GM18861 (cell line): ENCODE measurements at regions not wholly inside any gene's neighbourhood (a gene's known extent, or its start where the extent isn't known, plus 50 kb on each side); places are given as distances from the start of the nearest gene placed in this dataset.
"Not testable (repeated sequence)": the region's sequence is repeated elsewhere in the genome, so short reads cannot be mapped to it uniquely, and the experiment has no call there.

Source experiments
- ATAC-seq: cut with Tn5 transposase; IDR thresholded peaks from one replicate; pipeline ENCODE4 v1.9.1; 2021; ENCODE audit not compliant: unreplicated experiment

DNA sequence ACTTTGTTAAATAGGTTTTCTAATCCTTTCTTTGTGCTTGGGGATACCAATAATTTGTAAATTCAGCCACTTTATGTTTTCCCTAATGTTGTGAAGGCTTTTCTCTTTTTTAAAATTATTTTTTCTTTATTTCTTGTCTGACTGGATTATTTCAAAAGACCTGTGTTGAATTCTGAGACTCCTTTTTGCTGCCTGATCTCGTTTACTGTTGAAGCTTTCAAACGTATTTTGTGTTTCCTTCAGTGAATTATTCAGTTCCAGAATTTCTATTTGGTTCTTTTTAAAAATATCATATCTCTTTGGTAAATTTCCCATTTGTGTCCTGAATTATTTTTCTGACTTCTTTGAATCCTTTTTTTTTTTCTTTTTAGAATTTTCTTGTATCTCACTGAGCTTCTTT lies 241.6 kb downstream of the LRIG3 start:
- ATAC-seq: no peak

DNA sequence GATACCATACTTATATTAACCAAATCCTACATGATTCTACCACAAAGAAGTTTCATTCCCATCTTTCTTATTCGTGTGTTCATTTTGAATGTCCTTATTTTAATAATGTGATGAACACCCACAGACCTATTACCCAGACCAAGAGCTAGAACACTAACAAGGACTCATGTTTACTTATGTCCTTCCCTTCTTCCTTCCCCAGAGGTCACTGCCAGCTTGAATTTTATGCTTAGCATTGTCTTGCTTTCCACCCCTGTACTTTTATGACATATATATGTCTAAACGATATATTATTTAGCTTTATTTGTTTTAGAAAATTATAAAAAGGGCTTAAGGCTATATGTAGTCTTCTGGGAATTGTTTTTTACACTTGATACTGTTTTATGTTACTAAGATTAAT lies 238.6 kb downstream of the LRIG3 start:
- ATAC-seq: no peak

DNA sequence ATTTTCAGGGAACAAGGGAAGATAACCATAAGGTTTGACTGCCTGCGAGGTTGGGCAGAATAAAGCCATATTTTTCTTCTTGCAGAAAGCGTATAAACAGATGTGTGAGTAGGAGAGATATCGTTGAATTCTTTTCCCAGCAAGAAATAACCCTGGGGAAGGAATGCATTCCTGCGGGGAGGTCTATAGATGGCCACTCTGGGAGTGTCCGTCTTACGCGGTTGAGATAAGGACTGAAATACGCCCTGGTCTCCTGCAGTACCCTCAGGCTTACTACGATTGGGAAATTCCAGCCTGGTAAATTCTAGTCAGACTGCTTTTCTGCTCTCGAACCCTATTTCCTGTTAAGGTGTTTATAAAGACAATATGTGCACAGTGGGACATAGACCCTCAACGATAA lies 225.0 kb downstream of the LRIG3 start:
- no peak for ATAC-seq

DNA sequence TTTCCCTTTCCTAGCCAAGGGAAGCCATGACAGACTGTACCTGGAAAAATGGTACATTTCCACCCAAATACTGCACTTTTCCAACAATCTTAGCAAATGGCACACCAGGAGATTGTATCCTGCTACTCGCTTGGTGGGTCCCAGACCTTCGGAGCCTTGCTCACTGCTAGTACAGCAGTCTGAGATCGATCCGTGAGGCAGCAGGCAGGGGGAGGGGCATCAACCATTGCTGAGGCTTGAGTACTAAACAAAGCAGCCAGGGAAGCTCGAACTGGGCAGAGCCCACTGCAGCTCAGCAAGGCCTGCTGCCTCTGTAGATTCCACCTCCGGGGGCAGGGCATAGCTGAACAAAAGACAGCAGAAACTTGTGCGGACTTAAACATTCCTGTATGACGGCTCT lies 218.8 kb downstream of the LRIG3 start:
- ATAC-seq: no peak

DNA sequence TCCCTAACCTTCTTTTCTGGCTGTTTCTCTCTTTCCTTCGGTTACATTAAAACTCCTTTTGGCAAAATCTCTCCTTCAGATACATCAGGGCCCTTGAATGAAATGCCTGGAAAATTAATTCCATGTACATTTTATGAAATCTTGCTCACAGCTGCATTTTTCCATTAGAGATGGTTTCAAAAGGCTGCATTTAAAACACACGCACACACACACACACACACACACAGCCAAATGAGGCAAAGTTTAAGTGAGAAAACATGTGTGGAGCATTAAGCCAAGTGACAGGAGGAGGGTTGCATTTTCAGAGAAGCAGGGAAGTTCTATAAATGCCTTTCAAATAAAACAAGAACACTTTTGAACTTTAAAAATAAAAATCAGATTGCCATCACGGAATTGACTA lies 216.4 kb downstream of the LRIG3 start:
- ATAC-seq: no peak

DNA sequence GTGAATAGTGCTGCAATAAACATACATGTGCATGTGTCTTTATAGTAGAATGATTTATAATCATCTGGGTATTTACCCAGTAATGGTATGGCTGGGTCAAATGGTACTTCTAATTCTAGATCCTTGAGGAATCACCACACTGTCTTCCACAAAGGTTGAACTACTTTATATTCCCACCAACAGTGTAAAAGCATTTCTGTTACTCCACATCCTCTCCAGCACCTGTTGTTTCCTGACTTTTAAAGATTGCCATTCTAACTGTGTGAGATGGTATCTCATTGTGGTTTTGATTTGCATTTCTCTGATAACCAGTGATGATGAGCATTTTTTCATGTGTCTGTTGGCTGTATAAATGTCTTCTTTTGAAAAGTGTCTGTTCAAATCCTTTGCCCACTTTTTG lies 215.5 kb downstream of the LRIG3 start:
- ATAC-seq: not testable (repeated sequence)

DNA sequence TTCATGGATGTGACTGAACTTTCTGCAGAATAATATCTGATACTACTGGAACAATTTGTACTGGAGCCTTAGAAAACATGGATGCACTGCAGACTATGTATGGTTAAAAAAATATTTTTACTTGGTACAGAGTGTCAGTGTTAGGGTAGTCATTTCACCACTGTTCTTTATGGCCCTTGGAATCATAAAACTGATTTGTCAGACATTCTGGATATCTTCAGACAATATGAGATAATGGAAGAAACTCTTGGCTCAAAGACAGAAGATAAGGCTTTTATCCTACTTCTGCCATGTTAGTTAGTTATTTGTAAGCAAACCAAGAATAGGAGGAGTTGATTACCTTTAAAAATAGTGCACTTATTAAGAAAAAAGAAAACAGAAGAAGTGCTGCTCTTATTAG lies 209.4 kb downstream of the LRIG3 start:
- ATAC-seq: no peak

DNA sequence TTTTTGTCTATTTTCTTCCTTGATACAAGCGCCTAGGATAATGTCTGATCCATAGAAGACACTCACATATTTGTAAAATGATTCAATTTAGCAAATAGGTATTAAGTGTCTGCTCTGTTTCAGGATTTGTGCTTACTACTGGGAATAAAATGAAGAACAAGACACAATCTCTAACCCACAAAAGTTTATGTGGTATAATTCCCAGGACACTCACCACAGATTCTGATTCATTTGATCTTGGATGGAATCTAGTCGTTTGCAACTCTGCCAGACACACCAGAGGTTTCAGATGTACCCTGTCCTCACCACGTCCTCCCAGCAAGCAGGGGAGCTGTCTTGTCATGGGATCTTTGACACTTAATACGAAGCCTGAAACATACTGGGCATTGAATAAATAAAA lies 208.3 kb downstream of the LRIG3 start:
- no peak for ATAC-seq

DNA sequence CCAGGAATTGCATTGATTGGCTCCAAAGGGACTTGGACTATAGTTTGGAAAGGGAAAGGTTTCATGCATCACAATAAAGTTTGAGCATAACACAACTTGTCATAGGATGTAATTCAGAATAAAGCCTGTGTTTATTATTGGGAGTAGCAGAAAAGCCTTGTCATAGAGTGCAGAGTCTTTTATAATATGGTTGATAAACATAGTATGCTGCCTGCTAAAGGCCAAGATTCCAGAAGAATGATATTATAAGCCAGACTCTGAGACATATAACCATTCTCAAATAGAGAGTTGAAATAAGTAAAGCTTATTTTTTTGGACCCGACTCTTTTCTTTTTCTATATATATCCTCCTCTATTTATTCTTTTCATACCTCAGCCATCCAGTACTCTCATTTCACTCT lies 207.3 kb downstream of the LRIG3 start:
- no peak for ATAC-seq

DNA sequence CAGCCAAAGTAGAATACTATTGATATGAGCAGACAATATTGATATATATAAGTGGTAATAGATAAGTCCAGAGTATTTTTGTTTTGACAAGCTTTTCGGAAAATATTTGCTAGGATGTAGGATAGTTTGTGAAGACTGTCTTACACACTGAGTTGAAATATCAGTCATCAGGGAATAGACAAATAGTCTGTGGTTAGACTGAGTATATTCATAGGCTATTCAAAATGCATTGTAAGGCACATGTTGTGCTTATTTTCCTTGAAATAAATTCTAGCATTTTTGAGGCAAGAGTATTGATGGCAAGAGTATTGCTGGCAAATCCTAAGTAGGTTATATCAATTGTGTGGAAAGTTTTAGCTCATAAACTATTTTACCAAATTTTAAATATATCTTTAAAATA lies 201.1 kb downstream of the LRIG3 start:
- no peak for ATAC-seq

DNA sequence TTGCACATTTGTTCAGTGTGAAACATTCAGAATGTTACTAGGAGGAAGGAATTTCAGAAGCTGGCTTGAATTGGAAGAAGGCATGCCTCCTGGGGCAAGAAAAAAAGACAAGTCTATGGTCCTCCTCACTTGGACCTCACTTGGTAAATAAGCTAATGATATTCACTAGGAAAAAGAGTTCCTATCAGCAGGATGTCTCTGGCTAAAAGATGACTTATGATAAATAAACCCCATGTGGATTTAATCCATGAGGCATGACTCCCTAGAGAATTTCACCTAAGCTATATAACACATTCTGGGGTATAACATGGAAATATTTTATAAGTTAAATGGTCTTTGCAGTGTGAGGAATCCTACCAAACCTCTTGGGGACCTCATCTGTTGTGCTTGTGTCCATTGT lies 199.9 kb downstream of the LRIG3 start:
- no peak for ATAC-seq

DNA sequence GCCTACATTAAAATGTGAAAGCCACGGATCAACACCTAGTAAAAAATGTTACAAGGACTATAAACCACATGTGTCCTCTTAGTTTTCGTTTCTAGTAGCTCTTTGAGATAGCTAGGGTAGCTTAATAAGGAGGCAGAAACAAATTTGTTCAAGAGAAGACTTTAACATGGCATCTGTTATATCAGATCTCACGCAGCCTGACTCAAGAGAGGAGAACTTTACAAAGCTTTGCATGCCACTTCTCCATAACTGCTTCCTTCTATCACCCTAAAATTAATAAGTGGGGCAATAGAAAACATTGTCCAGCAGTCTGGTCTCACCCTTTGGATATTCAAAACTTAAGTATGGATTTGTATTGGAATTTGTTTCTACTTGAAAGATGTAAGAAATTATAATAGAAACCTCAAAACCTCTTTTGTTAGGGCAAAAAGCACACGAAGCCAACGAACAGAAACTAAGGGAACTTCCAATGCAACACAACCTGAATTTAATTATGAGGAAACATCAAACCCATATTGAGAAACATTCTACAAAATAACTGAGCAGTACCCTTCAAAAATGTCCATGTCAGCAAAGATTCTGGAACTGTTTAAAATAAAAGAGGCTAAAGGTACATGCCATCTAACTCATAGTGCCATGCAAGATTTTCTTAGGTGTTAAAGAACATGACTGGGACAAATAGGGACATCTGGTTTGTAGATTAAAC lies 194.8 kb downstream of the LRIG3 start:
- ATAC-seq: no peak

DNA sequence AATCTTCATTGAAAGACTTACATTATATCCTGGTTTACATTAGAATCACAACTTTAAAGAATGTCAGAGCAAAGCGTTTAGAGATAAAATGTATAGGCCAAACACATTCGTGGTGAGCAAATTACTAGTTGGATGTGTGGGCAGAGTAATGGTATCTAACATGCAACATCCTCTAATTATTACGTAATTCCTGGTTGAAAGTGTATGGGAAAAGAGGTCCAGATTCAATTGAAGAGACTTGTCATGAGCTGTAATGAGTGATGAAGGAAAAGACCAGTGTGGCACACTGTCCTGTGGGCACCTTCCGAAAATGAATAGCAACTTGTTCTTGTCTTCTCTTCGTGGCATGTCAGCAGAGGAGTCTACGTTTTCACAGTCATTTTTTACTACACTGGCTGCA lies 192.8 kb downstream of the LRIG3 start:
- ATAC-seq: no peak

DNA sequence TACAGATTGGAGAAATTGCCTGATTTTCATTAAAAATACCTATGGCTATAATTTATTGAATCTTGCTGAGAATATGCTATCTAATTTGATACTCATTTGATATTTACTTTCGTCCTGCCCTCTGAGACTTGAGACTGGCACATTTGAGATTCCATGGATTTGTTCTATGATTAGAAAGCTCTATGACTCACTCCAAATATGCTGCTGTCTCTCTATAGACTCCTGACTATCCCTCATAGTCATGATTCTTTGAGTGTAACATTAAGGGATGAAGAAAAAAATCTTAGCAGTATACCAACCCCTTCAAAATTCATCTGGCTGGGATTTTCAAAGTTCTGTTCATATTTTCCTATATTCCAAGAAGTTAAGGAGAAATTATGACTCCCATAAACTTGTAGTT lies 191.9 kb downstream of the LRIG3 start:
- no peak for ATAC-seq

DNA sequence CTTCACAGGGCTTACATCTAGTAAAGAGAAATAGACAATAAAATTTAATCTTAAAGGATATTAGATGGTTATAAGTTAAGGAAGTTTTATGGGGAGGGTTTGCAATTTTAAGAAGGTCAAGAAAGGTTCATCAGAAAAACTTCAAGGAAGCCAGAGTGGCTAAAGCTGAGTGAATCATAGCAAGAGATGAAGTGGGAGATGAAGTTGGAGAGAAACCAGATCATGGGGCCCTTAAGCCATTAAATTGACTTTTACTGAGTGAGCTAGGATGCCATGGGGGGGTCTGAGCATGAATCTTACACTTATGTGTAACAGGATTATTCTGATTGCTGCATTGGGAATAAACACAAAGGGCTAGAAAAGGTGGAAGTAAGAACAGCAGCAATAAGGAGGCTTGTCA lies 189.2 kb downstream of the LRIG3 start:
- ATAC-seq: no peak

DNA sequence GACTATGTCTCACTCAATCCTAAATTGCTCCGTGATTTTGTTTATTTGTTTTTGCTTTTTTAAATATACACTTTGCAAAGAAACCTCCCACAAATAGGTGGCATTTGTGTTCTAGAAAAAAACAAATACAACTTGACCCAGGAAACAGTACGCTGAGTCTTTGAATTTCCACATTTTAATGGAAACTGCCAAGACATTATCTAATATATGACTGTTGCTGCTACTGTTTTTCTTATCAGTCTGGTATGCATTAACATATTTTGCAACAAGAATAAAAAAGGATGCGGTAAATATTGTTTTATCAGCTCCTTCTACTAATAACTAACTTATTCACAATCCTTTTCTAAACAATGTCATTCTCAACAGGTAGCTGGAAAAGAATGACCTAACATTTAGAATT lies 187.4 kb downstream of the LRIG3 start:
- no peak for ATAC-seq

DNA sequence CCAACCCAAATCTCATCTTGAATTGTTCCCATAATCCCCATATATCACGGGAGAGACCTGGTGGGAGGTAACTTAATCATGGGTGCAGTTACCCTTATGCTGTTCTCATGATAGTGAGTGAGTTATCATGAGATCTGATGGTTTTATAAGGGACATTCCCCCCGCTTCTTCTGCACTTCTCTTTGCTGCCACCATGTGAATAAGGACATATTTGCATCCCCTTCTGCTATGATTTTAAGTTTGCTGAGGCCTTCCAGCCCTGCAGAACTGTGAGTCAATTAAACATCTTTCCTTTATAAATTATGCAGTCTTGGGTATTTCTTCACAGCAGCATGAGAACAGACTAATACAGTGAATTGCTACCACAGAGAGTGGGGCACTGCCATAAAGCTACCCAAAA lies 179.1 kb downstream of the LRIG3 start:
- no peak for ATAC-seq

DNA sequence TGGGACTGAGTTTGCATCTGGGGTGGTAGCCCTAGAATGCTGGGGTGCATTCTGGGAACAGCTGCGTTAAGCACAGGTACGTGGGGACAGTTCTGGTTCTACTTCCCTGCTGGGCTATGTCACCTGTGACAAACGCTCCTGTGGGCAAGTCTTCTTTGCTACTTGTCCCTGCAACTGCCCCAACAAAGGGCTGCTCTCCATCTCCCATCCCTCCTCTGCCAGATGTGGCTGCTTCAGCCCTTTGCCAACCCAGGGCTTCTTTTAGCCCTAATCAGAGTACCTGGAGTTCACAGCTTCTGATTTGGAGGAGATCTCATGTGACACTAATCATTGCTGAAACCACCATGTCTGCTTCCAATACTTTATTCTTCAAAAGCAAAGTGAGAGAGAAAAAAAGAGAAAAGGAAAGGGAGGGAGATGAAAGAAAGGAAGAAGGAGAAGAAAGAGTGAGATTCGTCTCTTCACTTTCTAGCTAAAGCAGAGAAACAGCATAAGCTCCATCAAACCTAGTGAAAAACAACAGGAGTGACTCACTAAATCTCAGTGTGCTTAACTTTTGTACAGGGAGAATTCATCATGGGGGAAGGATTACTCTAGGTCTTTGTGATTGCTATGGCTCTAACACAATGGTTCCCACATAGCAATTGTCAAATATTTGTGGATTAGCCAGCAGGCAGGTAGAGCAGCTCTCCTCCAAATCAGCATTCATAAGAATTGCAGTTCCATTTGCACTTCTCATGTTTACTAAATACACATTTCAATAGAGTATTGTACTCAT lies 174.8 kb downstream of the LRIG3 start:
- ATAC-seq: no peak

DNA sequence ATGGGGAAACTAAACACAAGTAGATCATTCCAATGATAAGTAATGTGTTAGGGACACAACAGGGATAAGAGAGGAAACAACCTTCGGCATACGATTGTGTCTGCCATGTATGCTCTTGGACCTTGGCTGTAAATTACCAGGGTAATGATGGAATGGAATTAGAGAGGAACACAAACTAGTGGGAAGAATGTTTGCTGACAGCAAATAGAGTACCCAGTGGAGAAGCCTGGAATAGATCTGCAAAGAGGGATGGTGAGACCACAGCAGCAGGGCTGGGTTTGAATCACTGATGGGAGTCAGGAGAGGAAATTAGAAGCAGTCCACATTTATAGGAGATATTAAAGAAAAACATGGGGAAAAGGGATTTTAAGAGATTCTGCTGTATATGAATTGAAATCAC lies 172.8 kb downstream of the LRIG3 start:
- ATAC-seq: no peak

DNA sequence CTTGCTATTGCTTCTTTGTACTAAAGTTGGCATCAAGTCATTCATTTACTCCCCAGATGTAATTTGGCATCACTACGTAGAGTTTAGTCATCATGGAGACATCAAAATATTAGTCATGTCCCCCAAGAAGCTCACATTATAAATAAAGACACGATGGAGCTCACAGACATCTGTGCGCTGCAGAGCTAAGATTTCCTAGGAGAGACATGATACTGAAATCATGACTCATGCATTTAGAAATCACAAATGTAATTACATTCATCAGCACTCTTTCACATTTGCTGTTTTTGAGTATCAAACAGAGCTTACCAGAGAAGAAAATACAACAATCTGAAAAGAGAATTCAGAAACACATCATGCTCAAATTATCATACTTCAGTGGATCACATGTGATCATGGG lies 169.8 kb downstream of the LRIG3 start:
- ATAC-seq: no peak

DNA sequence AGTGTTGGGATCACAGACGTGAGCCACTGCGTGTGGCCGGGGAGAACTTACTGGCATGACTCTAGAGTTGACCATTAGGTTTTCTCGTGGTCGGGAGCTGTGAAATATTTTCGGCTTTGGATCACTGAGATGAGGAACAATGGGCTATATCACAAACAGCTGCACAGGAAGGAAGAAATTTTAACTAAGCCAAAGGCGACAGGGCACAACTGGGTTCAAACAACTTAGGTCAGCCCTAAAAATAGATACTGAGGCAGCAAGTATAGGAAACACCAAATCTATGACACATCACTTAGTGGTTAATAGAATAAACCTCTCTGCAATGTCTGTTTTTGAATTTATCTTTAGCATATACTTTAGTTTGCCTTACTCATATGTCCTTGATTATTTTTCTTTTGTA lies 162.9 kb downstream of the LRIG3 start:
- ATAC-seq: no peak

DNA sequence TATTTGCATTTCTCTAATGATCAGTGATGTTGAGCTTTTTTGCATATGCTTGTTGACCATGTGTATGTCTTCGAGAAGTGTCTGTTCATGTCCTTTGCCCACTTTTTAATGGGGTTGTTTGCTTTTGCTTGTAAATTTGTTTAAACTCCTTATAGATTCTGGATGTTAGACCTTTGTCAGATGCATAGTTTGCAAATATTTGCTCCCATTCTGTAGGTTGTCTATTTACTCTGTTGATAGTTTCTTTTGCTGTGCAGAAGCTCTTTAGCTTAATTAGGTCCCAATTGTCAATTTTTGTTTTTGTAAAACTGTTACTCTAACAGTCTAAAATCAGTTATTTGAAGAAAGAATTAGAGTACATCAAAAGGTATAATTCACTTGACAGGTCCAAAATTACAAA lies 160.6 kb downstream of the LRIG3 start:
- not testable (repeated sequence) for ATAC-seq

DNA sequence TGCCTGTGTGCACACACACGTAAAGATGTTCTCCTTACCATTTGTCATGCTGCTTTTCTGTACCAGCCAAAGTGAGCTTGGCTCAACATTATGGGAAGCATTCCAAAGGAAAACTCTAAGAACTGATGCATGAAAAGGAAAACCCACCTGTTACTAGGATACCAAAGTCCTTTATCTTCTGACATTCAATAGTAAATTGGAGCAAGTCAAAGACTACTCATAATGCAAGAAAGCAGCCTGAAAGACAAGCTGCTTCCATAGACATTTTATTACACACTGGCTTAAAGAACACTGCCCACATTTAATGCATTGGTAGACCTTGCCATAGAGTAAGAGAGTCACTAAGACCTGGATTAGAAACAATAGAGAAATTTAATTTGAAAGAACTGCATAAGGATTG lies 159.0 kb downstream of the LRIG3 start:
- ATAC-seq: no peak
